ENCODE measurements at regions not wholly inside any gene's neighbourhood (a gene's known extent, or its start where the extent isn't known, plus 50 kb on each side); places are given as distances from the start of the nearest gene placed in this dataset.
"Not testable (repeated sequence)": the region's sequence is repeated elsewhere in the genome, so short reads cannot be mapped to it uniquely, and the experiment has no call there.

DNA sequence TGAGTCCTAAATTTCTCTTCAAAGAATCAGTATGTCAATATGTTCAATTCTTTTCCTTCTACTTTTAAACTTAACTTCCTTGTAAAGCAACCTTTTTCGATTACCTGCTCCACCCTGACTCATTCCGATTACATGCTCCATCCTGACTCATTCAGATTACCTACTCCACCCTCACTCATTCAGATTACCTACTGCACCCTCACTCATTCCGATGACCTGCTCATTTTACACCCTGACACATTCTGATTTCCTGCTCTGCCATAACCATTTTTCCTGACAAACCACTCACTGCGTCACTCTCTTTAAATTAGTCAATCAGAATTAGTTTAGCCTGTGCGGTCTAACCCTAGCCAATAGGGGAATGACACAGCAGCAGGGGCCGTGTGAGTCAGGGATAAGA, 83.9 kb upstream of the SHISA3 start:
- TF ChIP-seq, protein P1, sequence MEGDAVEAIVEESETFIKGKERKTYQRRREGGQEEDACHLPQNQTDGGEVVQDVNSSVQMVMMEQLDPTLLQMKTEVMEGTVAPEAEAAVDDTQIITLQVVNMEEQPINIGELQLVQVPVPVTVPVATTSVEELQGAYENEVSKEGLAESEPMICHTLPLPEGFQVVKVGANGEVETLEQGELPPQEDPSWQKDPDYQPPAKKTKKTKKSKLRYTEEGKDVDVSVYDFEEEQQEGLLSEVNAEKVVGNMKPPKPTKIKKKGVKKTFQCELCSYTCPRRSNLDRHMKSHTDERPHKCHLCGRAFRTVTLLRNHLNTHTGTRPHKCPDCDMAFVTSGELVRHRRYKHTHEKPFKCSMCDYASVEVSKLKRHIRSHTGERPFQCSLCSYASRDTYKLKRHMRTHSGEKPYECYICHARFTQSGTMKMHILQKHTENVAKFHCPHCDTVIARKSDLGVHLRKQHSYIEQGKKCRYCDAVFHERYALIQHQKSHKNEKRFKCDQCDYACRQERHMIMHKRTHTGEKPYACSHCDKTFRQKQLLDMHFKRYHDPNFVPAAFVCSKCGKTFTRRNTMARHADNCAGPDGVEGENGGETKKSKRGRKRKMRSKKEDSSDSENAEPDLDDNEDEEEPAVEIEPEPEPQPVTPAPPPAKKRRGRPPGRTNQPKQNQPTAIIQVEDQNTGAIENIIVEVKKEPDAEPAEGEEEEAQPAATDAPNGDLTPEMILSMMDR (IDR thresholded peaks at IDR 0.05), result not testable (repeated sequence)
- not testable (repeated sequence) for TF ChIP-seq POLR2AphosphoS5 (IDR thresholded peaks at IDR 0.05)
